Esophagus muscularis mucosa (tissue), 4 donors: ENCODE measurements at regions not wholly inside any gene's neighbourhood (a gene's known extent, or its start where the extent isn't known, plus 50 kb on each side); places are given as distances from the start of the nearest gene placed in this dataset.

Experiments
- EP300 ChIP-seq: sonication (generic); formaldehyde crosslinking; IDR thresholded peaks from one replicate; pipeline ENCODE4 v1.6.1; 2017; ENCODE audit warnings: antibody characterized with exemption
- POLR2A ChIP-seq: fragments of 450-650 bp; IDR thresholded peaks from one replicate; pipeline ENCODE4 v1.6.1; 2017; ENCODE audit warnings: antibody characterized with exemption, moderate library complexity, mild to moderate bottlenecking, low read depth
- POLR2AphosphoS5 ChIP-seq, 2 donors: sonication (generic); formaldehyde crosslinking; IDR thresholded peaks; one replicate each; pipeline ENCODE4 v1.6.1; 2017; ENCODE audit warnings: antibody characterized with exemption in 2 of 2
- TF ChIP-seq, protein P1 (sequence below), 3 experiments: fragments of 200-600 bp in 2 of 3; fragments of 450-650 bp in 1 of 3; sonication (generic) in 2 of 3; IDR thresholded peaks; one replicate each; pipeline ENCODE4 v1.5.1; 2017 to 2019; ENCODE audit warnings: antibody characterized with exemption in 3 of 3, mild to moderate bottlenecking in 2 of 3, moderate library complexity in 1 of 3

- TF ChIP-seq, protein P1, sequence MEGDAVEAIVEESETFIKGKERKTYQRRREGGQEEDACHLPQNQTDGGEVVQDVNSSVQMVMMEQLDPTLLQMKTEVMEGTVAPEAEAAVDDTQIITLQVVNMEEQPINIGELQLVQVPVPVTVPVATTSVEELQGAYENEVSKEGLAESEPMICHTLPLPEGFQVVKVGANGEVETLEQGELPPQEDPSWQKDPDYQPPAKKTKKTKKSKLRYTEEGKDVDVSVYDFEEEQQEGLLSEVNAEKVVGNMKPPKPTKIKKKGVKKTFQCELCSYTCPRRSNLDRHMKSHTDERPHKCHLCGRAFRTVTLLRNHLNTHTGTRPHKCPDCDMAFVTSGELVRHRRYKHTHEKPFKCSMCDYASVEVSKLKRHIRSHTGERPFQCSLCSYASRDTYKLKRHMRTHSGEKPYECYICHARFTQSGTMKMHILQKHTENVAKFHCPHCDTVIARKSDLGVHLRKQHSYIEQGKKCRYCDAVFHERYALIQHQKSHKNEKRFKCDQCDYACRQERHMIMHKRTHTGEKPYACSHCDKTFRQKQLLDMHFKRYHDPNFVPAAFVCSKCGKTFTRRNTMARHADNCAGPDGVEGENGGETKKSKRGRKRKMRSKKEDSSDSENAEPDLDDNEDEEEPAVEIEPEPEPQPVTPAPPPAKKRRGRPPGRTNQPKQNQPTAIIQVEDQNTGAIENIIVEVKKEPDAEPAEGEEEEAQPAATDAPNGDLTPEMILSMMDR (IDR thresholded peaks at IDR 0.05) = no peak
- TF ChIP-seq POLR2A = no peak
- TF ChIP-seq POLR2AphosphoS5 (IDR thresholded peaks at IDR 0.05) = no peak
- TF ChIP-seq EP300 = no peak
Observed at GRCh38 chr2:144288438-144288837, 231.5 kb downstream of the ZEB2 start.
